ENCODE measurements at regions not wholly inside any gene's neighbourhood (a gene's known extent, or its start where the extent isn't known, plus 50 kb on each side); places are given as distances from the start of the nearest gene placed in this dataset.

DNA sequence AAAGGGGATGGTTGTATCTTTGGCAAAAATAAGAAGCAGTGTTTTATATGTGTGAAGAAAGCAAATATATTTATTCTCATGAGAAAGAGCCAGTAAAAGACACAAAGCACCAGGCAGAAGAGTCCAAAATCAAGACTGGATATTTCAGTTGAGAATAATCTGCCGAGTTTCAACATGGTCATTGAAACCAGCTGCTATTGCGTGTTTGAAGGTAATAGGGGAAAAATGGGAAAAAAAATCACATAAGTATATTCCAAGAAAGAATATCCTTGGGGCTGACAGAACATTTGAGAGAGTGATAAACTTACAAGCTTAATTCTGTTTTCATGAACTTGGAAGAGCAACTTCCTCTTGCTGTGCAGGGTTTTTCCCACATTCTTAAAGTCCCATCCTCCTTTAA is 79.9 kb downstream of the ISOC1 start:
- Histone ChIP-seq H3K4me1 (ENCODE audit: control insufficient read depth in 4 of 4, insufficient read depth in 4 of 4, low read length in 3 of 4) (no peaks in the 10 kb centered on the region), H3K4me3 (ENCODE audit: low read depth in 1 of 3, low read length in 3 of 3) (no peak overlapping the region), H3K9ac (ENCODE audit: low read depth in 1 of 2, low read length in 2 of 2) (no peak overlapping the region), H3K27ac (ENCODE audit: low read depth in 1 of 2, low read length in 2 of 2) (no peak overlapping the region), H3K36me3 (ENCODE audit: control insufficient read depth in 4 of 4, insufficient read depth in 3 of 4, low read depth in 1 of 4, low read length in 3 of 4) (no peaks in the 10 kb centered on the region), H3K27me3 (ENCODE audit: control insufficient read depth in 4 of 4, insufficient read depth in 4 of 4, low read length in 3 of 4) (no peaks in the 10 kb centered on the region), H3K9me3 (ENCODE audit: control insufficient read depth in 4 of 4, low read length in 3 of 4) (no peaks in the 10 kb centered on the region)
- no peak for TF ChIP-seq RAD21 (IDR thresholded peaks at IDR 0.05)
- no peak for TF ChIP-seq TAF1 (conservative IDR thresholded peaks at IDR 0.05)
- TF ChIP-seq, protein P1, sequence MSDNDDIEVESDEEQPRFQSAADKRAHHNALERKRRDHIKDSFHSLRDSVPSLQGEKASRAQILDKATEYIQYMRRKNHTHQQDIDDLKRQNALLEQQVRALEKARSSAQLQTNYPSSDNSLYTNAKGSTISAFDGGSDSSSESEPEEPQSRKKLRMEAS (IDR thresholded peaks at IDR 0.05) = no peak
- TF ChIP-seq, protein P2, sequence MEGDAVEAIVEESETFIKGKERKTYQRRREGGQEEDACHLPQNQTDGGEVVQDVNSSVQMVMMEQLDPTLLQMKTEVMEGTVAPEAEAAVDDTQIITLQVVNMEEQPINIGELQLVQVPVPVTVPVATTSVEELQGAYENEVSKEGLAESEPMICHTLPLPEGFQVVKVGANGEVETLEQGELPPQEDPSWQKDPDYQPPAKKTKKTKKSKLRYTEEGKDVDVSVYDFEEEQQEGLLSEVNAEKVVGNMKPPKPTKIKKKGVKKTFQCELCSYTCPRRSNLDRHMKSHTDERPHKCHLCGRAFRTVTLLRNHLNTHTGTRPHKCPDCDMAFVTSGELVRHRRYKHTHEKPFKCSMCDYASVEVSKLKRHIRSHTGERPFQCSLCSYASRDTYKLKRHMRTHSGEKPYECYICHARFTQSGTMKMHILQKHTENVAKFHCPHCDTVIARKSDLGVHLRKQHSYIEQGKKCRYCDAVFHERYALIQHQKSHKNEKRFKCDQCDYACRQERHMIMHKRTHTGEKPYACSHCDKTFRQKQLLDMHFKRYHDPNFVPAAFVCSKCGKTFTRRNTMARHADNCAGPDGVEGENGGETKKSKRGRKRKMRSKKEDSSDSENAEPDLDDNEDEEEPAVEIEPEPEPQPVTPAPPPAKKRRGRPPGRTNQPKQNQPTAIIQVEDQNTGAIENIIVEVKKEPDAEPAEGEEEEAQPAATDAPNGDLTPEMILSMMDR (IDR thresholded peaks at IDR 0.05; ENCODE audit: low read depth, low read length, missing input control) = no peak
- TF ChIP-seq EGR1 (IDR thresholded peaks at IDR 0.05; ENCODE audit: low read depth in 2 of 2) = no peak
- no peak for TF ChIP-seq GABPA (IDR thresholded peaks at IDR 0.05 in 1 of 2, conservative IDR thresholded peaks at IDR 0.05 in 1 of 2)
- TF ChIP-seq FOXA2 (IDR thresholded peaks at IDR 0.05) = no peak
- TF ChIP-seq HNF4A (conservative IDR thresholded peaks at IDR 0.05) = no peak
- DNase-seq (ENCODE audit: low spot score) = no peak
- 91% methylated on average over 2 of the region's 2 CpGs for WGBS

GRCh38 chr5:129177451-129177850 is 82.9 kb downstream of the ISOC1 start:
- Histone ChIP-seq H3K4me3 (ENCODE audit: low read depth in 1 of 3, low read length in 3 of 3) (no peak overlapping the region), H3K27me3 (ENCODE audit: control insufficient read depth in 4 of 4, insufficient read depth in 4 of 4, low read length in 3 of 4) (no peaks in the 10 kb centered on the region), H3K9ac (ENCODE audit: low read depth in 1 of 2, low read length in 2 of 2) (no peak overlapping the region), H3K36me3 (ENCODE audit: control insufficient read depth in 4 of 4, insufficient read depth in 3 of 4, low read depth in 1 of 4, low read length in 3 of 4) (no peaks in the 10 kb centered on the region), H3K27ac (ENCODE audit: low read depth in 1 of 2, low read length in 2 of 2) (no peak overlapping the region), H3K9me3 (ENCODE audit: control insufficient read depth in 4 of 4, low read length in 3 of 4) (no peaks in the 10 kb centered on the region), H3K4me1 (ENCODE audit: control insufficient read depth in 4 of 4, insufficient read depth in 4 of 4, low read length in 3 of 4) (no peaks in the 10 kb centered on the region)
- TF ChIP-seq SP1 (IDR thresholded peaks at IDR 0.05) (no peak), JUND (IDR thresholded peaks at IDR 0.05) (no peak), TAF1 (conservative IDR thresholded peaks at IDR 0.05) (no peak), NR2F2 (IDR thresholded peaks at IDR 0.05) (no peak), FOXA1 (IDR thresholded peaks at IDR 0.05) (no peak), HNF4G (IDR thresholded peaks at IDR 0.05) (no peak), GABPA (IDR thresholded peaks at IDR 0.05 in 1 of 2, conservative IDR thresholded peaks at IDR 0.05 in 1 of 2) (no peak), ATF3 (IDR thresholded peaks at IDR 0.05) (no peak), ZBTB33 (IDR thresholded peaks at IDR 0.05) (no peak)
- TF ChIP-seq, protein P1 (IDR thresholded peaks at IDR 0.05) = no peak
- TF ChIP-seq, protein P2 (IDR thresholded peaks at IDR 0.05; ENCODE audit: low read depth, low read length, missing input control) = no peak
- no peak for DNase-seq (ENCODE audit: low spot score)
